ENCODE measurements at regions not wholly inside any gene's neighbourhood (a gene's known extent, or its start where the extent isn't known, plus 50 kb on each side); places are given as distances from the start of the nearest gene placed in this dataset.

- no peak for ATAC-seq (ENCODE audit: low read depth)
- Histone ChIP-seq H3K4me3 (ENCODE audit: control extremely low read depth in 1 of 5, extremely low read depth in 1 of 5, insufficient read depth in 1 of 5, low read depth in 2 of 5, low read length in 4 of 5) (no peak overlapping the region), H3K36me3 (replicated peaks in 1 of 2; ENCODE audit: control extremely low read depth in 1 of 2, control insufficient read depth in 1 of 2, extremely low read depth in 1 of 2, insufficient read depth in 2 of 2, low read length in 1 of 2) (no peaks in the 10 kb centered on the region), H4K20me1 (ENCODE audit: control insufficient read depth, insufficient read depth, low read length, poor library complexity, severe bottlenecking) (no peaks in the 10 kb centered on the region), H3K4me1 (ENCODE audit: control insufficient read depth in 2 of 2, insufficient read depth in 2 of 2, low read length in 2 of 2) (no peaks in the 10 kb centered on the region), H3K9me3 (ENCODE audit: control extremely low read depth in 1 of 3, control insufficient read depth in 2 of 3, insufficient read depth in 1 of 3, low read length in 2 of 3) (peaks cover 2 to 14% (median 14%) of the 10 kb centered on the region in 3 donors), H3K79me2 (ENCODE audit: control insufficient read depth, insufficient read depth, low read length) (no peaks in the 10 kb centered on the region), H3K4me2 (replicated peaks; ENCODE audit: low read depth, low read length, poor library complexity, severe bottlenecking) (no peak overlapping the region), H2AFZ (ENCODE audit: insufficient read depth, low read depth, low read length, poor library complexity, severe bottlenecking) (no peak overlapping the region), H3K27me3 (replicated peaks in 1 of 4; ENCODE audit: control extremely low read depth in 1 of 4, control insufficient read depth in 3 of 4, insufficient read depth in 4 of 4, low read length in 3 of 4) (no peaks in the 10 kb centered on the region), H3K27ac (ENCODE audit: low read length in 2 of 2) (no peak overlapping the region), H3K9ac (ENCODE audit: low read length) (no peak overlapping the region)
- ChIA-PET CTCF (no interaction called here), POLR2A (no interaction called here)
- no peak overlapping the region for H3K27ac Mint-ChIP-seq
- peaks cover 5% of the 10 kb centered on the region for H3K9me3 Mint-ChIP-seq (ENCODE audit: insufficient read depth)
- H3K27me3 Mint-ChIP-seq: no peaks in the 10 kb centered on the region
- intact Hi-C loops (cut with micrococcal nuclease): no loop called here
- H3K4me3 Mint-ChIP-seq: no peak overlapping the region
- H3K4me1 Mint-ChIP-seq: no peaks in the 10 kb centered on the region
- DNase-seq: no peak
- 100% methylated on average over 2 of the region's 3 CpGs for WGBS (ENCODE audit: insufficient coverage)
- TF ChIP-seq EZH2 (IDR thresholded peaks at IDR 0.05; ENCODE audit: borderline replicate concordance, insufficient read depth, low read depth, low read length, poor library complexity, severe bottlenecking): no peak
- no peak for TF ChIP-seq CTCF (IDR thresholded peaks at IDR 0.05)
Observed at GRCh38 chr5:124199893-124200292, 546.5 kb downstream of the ZNF608 start.

GRCh38 chr5:124195411-124195810, 551.0 kb downstream of the ZNF608 start:
- no peak overlapping the region for H3K27ac Mint-ChIP-seq
- no CpG with 5 or more reads among the region's 2 CpGs for WGBS (ENCODE audit: insufficient coverage)
- intact Hi-C loops (cut with micrococcal nuclease): no loop called here

More at GRCh38 chr5:124195411-124195810, 551.0 kb downstream of the ZNF608 start:
- Histone ChIP-seq H3K4me2 (replicated peaks; ENCODE audit: low read depth, low read length, poor library complexity, severe bottlenecking) (no peak overlapping the region), H4K20me1 (ENCODE audit: control insufficient read depth, insufficient read depth, low read length, poor library complexity, severe bottlenecking) (no peaks in the 10 kb centered on the region), H2AFZ (ENCODE audit: insufficient read depth, low read depth, low read length, poor library complexity, severe bottlenecking) (no peak overlapping the region), H3K4me1 (ENCODE audit: control insufficient read depth in 2 of 2, insufficient read depth in 2 of 2, low read length in 2 of 2) (no peaks in the 10 kb centered on the region), H3K4me3 (ENCODE audit: control extremely low read depth in 1 of 5, extremely low read depth in 1 of 5, insufficient read depth in 1 of 5, low read depth in 2 of 5, low read length in 4 of 5) (no peak overlapping the region), H3K36me3 (replicated peaks in 1 of 2; ENCODE audit: control extremely low read depth in 1 of 2, control insufficient read depth in 1 of 2, extremely low read depth in 1 of 2, insufficient read depth in 2 of 2, low read length in 1 of 2) (no peaks in the 10 kb centered on the region), H3K27me3 (replicated peaks in 1 of 4; ENCODE audit: control extremely low read depth in 1 of 4, control insufficient read depth in 3 of 4, insufficient read depth in 4 of 4, low read length in 3 of 4) (no peaks in the 10 kb centered on the region), H3K9me3 (ENCODE audit: control extremely low read depth in 1 of 3, control insufficient read depth in 2 of 3, insufficient read depth in 1 of 3, low read length in 2 of 3) (no peaks in the 10 kb centered on the region), H3K79me2 (ENCODE audit: control insufficient read depth, insufficient read depth, low read length) (no peaks in the 10 kb centered on the region), H3K9ac (ENCODE audit: low read length) (no peak overlapping the region), H3K27ac (ENCODE audit: low read length in 2 of 2) (no peak overlapping the region)
- ChIA-PET CTCF (no interaction called here), POLR2A (no interaction called here)
- H3K9me3 Mint-ChIP-seq (ENCODE audit: insufficient read depth): no peaks in the 10 kb centered on the region
- H3K4me3 Mint-ChIP-seq: no peak overlapping the region
- TF ChIP-seq CTCF (IDR thresholded peaks at IDR 0.05) (no peak), EZH2 (IDR thresholded peaks at IDR 0.05; ENCODE audit: borderline replicate concordance, insufficient read depth, low read depth, low read length, poor library complexity, severe bottlenecking) (no peak)
- no peaks in the 10 kb centered on the region for H3K27me3 Mint-ChIP-seq
- DNase-seq (no peak), ATAC-seq (ENCODE audit: low read depth) (no peak)
- H3K4me1 Mint-ChIP-seq: no peaks in the 10 kb centered on the region
